ENCODE measurements at regions not wholly inside any gene's neighbourhood (a gene's known extent, or its start where the extent isn't known, plus 50 kb on each side); places are given as distances from the start of the nearest gene placed in this dataset.

- intact Hi-C loops (cut with DNase I) = loop anchor here (5.0 kb wide), 2 partner anchors 127 to 217 kb away; partner anchors contain the start of gene SNRK
Observed at GRCh38 chr3:43160664-43161063, 54.8 kb upstream of the POMGNT2 start.

GRCh38 chr3:43159876-43160255, 54.0 kb upstream of the POMGNT2 start:
- intact Hi-C loops (cut with DNase I) = loop anchor here (5.0 kb wide), 2 partner anchors 127 to 217 kb away; partner anchors contain the start of gene SNRK
- DNase-seq (ENCODE audit: low spot score) = no peak

More at GRCh38 chr3:43160664-43161063, 54.8 kb upstream of the POMGNT2 start:
- no peak for DNase-seq (ENCODE audit: low spot score)

- DNase-seq (ENCODE audit: low spot score) = no peak
- intact Hi-C loops (cut with DNase I) = no loop called here
Observed at GRCh38 chr3:43159131-43159875, 53.4 kb upstream of the POMGNT2 start.

GRCh38 chr3:43156812-43157455, 51.1 kb upstream of the POMGNT2 start:
- intact Hi-C loops (cut with DNase I) = no loop called here
- no peak for DNase-seq (ENCODE audit: low spot score)

GRCh38 chr3:43155464-43156121, 49.7 kb upstream of the POMGNT2 start:
- DNase-seq (ENCODE audit: low spot score) = no peak
- intact Hi-C loops (cut with DNase I) = loop anchor here (2.0 kb wide), 1 partner anchor 191 kb away; no protein-coding TSS in a partner anchor

Data from cardiac septum (tissue), 1 donor.